ENCODE measurements at regions not wholly inside any gene's neighbourhood (a gene's known extent, or its start where the extent isn't known, plus 50 kb on each side); places are given as distances from the start of the nearest gene placed in this dataset.

GRCh38 chr2:133766164-133766832 lies 198.0 kb upstream of the NCKAP5 start:
- no peak for TF ChIP-seq CTCF (IDR thresholded peaks at IDR 0.05; ENCODE audit: low read depth, low read length)
- H3K4me3 ChIP-seq (ENCODE audit: low read depth, low read length) = no peak overlapping the region

- TF ChIP-seq CTCF (IDR thresholded peaks at IDR 0.05; ENCODE audit: low read depth, low read length) = no peak
- H3K4me3 ChIP-seq (ENCODE audit: low read depth, low read length) = no peak overlapping the region
These were observed 200.0 kb upstream of the NCKAP5 start for GRCh38 chr2:133768256-133768655.

- H3K4me3 ChIP-seq (ENCODE audit: low read depth, low read length) = no peak overlapping the region
- no peak for TF ChIP-seq CTCF (IDR thresholded peaks at IDR 0.05; ENCODE audit: low read depth, low read length)
These were observed 200.6 kb upstream of the NCKAP5 start for GRCh38 chr2:133768658-133769435.

GRCh38 chr2:133773854-133774653 lies 205.8 kb upstream of the NCKAP5 start:
- no peak overlapping the region for H3K4me3 ChIP-seq (ENCODE audit: low read depth, low read length)
- no peak for TF ChIP-seq CTCF (IDR thresholded peaks at IDR 0.05; ENCODE audit: low read depth, low read length)

DNA sequence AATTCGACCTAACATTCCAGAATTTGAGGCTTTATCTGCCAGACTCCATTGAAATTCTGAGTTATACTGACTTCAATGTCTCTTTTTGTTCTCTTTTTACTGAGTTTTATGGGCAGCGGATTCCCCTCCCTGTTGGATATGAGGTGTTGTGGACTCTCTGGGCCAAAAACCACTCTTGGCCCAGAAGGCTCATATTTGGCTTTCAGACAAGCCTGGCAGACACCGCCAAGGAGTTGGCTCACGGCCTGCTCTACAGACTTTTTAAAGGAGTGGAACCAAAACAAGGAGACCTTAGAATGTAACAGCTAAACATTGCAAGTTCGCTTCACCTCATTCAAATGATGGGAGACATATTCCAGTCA lies 206.4 kb upstream of the NCKAP5 start:
- no peak for TF ChIP-seq CTCF (IDR thresholded peaks at IDR 0.05; ENCODE audit: low read depth, low read length)
- no peak overlapping the region for H3K4me3 ChIP-seq (ENCODE audit: low read depth, low read length)

DNA sequence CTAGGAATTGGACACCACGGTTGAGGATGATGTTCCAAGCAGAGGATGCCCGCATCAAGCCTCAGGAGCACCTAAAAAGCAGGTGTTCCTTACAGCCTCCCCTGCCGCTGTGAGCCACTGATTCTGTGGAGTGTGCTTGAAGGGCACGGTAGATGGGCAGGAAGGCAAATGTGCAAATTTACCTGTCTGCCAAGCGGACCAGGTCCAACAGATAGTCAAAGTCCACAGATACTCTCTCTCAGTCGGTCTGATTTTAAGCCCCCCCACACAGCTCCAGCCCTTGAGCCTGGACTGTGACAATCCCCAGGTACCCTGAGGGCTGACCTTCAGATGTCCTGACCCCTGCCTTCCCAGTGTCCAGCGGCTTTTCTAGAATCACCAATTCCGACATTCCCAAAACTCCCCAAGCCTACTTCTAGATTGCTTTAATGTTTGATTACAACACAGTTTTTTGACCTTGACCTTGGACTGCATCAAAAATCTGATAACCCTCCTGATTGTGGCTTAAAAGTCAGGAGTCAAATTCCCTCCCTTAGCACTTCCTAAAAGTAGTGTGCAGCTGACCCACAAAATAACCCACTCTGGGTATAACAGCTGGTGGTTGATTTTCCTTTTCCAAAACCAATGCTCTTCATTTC lies 208.8 kb upstream of the NCKAP5 start:
- no peak for TF ChIP-seq CTCF (IDR thresholded peaks at IDR 0.05; ENCODE audit: low read depth, low read length)
- no peak overlapping the region for H3K4me3 ChIP-seq (ENCODE audit: low read depth, low read length)
